Middle frontal gyrus (tissue), 1 donor: ENCODE measurements at regions not wholly inside any gene's neighbourhood (a gene's known extent, or its start where the extent isn't known, plus 50 kb on each side); places are given as distances from the start of the nearest gene placed in this dataset.

Experiments
- DNase-seq: peaks from one replicate; pipeline ENCODE4 v3.0.0-alpha.2; 2015; ENCODE audit warnings: low spot score; ENCODE audit errors: extremely low spot score

- DNase-seq = no peak
Measured at GRCh38 chr12:74441872-74442271, 95.8 kb upstream of the ATXN7L3B start.

- DNase-seq = no peak
Measured at GRCh38 chr12:74446466-74446865, 91.2 kb upstream of the ATXN7L3B start.

- DNase-seq = no peak
Measured at GRCh38 chr12:74449872-74450271, 87.8 kb upstream of the ATXN7L3B start.

GRCh38 chr12:74454109-74454508 lies 83.5 kb upstream of the ATXN7L3B start:
- no peak for DNase-seq

GRCh38 chr12:74455429-74455828 lies 82.2 kb upstream of the ATXN7L3B start:
- no peak for DNase-seq

GRCh38 chr12:74456431-74456830 lies 81.2 kb upstream of the ATXN7L3B start:
- no peak for DNase-seq

GRCh38 chr12:74468401-74468800 lies 69.2 kb upstream of the ATXN7L3B start:
- no peak for DNase-seq

- DNase-seq = no peak
Measured at GRCh38 chr12:74476234-74476633, 61.4 kb upstream of the ATXN7L3B start.

- DNase-seq = no peak
Measured at GRCh38 chr12:74481078-74481477, 56.6 kb upstream of the ATXN7L3B start.

GRCh38 chr12:74482115-74482514 lies 55.5 kb upstream of the ATXN7L3B start:
- DNase-seq = no peak

GRCh38 chr12:74483057-74483456 lies 54.6 kb upstream of the ATXN7L3B start:
- DNase-seq = no peak
